ENCODE measurements at regions not wholly inside any gene's neighbourhood (a gene's known extent, or its start where the extent isn't known, plus 50 kb on each side); places are given as distances from the start of the nearest gene placed in this dataset.

DNA sequence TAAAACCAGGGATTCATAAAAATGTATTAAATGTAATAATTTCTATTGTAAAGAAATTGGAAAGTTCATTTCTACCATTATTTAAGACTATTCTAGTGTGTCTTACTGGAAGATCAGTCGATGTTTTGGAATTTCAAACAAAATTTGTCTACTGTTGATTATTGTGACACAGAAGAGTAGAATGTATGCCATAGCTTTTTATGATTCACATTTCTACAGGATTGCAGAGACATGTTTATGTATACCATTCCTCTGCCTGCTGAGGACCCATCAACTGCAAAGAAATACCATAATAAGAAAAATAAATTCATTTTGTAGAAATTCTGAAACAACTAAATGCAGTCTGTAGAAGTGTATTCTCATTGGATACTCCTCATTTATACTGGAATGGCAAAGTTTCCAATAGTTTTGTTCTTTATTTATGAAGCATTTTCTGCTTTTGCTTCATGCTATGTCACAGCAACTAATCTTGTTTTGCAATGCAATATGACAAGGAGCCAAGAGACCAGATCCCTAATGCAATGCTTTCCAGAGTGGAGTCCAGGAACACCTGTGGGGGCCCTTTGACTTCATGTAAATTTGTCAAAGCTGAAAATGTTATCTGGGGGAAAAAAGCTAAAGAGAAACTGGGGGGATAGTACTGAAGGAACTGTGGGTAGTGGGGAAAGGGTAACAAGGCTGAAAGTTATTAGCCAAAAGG lies 172.9 kb upstream of the LRIG3 start:
- no peak for DNase-seq (ENCODE audit: low read depth in 1 of 2, low spot score in 1 of 2)
- no peak for TF ChIP-seq JUND (IDR thresholded peaks at IDR 0.05; ENCODE audit: low read depth)
- in situ Hi-C loops (cut with HindIII; ENCODE audit: low pct_unique_long_range_greater_than_20kb, low sequenced_read_pairs) = no loop called here

DNA sequence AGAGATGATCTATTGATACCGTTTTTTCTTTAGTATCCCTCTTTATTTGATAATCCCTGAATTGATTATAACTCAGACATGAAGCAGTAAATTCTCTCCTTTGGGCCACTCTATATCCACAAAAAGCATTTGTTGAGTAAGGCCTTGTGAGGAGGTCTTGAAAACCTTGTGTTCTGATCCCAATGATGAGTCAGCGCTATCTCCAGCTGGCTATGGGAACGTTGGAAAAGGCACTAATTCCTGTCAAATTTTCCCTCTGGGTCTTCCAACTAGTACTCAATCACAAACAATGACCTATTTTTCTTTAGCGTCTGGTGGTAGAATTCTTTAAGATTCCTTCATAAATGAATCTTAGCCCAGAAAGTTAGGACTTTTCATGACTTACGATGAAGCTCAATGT lies 168.4 kb upstream of the LRIG3 start:
- in situ Hi-C loops (cut with HindIII; ENCODE audit: low pct_unique_long_range_greater_than_20kb, low sequenced_read_pairs) = no loop called here
- DNase-seq (ENCODE audit: low read depth in 1 of 2, low spot score in 1 of 2) = no peak
- no peak for TF ChIP-seq JUND (IDR thresholded peaks at IDR 0.05; ENCODE audit: low read depth)

DNA sequence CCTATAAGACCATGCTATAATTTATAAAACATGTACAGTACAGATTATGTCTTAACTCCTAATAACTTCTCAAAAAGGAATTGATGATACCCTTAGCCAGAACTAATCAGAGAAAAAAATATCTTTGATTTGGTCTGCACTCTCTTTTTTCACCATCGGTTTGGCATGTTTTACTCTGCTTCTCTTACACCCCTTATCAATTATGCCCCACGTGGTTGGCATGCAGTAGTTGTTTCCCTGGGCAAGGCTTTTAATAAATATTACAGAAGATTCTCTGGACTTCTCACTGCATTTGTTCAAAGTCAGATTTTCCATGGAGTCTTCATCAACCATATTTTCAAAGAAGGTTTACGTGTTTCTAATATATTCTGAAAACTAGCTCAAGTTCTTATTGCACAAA lies 167.4 kb upstream of the LRIG3 start:
- no peak for TF ChIP-seq JUND (IDR thresholded peaks at IDR 0.05; ENCODE audit: low read depth)
- in situ Hi-C loops (cut with HindIII; ENCODE audit: low pct_unique_long_range_greater_than_20kb, low sequenced_read_pairs) = no loop called here
- DNase-seq (ENCODE audit: low read depth in 1 of 2, low spot score in 1 of 2) = no peak

DNA sequence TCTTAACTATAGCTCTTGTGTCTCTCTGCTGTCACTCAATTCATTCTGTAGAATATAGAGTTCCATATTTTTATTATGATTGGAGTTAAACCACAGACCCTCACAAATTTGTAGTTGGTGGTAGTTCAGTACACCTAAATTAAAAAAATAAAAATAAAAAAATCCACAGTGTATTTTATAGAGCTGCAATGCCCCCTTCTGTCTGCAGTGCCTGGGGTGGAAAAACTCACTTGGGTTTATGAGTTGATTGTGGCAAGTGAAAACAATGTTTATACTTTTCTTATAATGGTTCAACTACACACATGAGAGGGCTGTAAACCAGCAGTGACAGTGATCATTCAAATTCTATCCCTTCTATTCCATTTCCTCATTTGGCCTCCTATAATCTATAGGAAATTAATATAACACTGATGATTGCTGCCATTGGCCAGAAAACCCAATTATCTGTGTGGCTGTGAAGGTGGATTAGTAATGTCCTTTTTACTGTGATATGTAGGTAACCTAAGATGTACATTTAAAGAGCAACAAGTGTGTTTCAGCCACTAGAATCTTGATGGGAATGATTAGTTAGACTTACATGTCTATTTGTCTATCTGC lies 166.9 kb upstream of the LRIG3 start:
- in situ Hi-C loops (cut with HindIII; ENCODE audit: low pct_unique_long_range_greater_than_20kb, low sequenced_read_pairs) = no loop called here
- no peak for TF ChIP-seq JUND (IDR thresholded peaks at IDR 0.05; ENCODE audit: low read depth)
- DNase-seq (ENCODE audit: low read depth in 1 of 2, low spot score in 1 of 2) = no peak

DNA sequence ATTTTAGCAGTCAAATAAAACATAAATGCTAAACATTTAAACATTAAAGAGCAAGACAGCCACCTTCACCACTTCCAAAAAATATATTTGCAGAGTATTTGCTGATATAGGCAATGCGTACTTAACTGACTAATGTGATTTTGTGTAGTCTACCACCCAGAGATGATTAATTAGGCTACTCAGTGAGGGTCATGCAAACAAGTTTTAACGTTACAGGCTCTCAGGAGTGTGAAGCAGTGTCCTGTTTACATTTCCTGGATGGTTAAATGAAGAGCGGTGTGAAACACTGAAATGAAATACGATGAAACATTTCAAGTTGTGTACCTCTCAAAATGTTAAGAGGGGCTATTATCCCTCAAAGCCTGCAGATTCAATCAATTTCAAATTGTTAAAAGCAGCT lies 165.8 kb upstream of the LRIG3 start:
- in situ Hi-C loops (cut with HindIII; ENCODE audit: low pct_unique_long_range_greater_than_20kb, low sequenced_read_pairs) = no loop called here
- DNase-seq (ENCODE audit: low read depth in 1 of 2, low spot score in 1 of 2) = no peak

DNA sequence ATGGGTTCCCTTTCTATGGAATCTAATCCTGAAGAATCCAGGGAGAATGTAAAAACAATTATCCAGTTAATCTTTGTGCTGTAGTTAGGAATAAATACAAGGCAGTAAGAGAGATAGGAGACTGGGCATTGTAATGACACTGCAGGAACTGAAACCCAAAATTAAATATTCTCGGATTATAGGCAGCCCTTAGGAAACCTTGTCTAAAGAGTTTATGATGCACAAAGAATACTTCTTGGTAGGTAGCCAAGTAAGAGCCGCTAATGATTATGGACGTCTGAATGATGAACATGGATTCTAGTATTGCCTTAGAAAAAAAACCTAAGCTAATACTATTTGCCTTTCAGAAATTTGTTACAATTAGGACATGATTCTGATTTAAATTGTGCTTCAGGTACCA lies 165.4 kb upstream of the LRIG3 start:
- no peak for DNase-seq (ENCODE audit: low read depth in 1 of 2, low spot score in 1 of 2)
- in situ Hi-C loops (cut with HindIII; ENCODE audit: low pct_unique_long_range_greater_than_20kb, low sequenced_read_pairs) = no loop called here
- no peak for TF ChIP-seq JUND (IDR thresholded peaks at IDR 0.05; ENCODE audit: low read depth)

More for the DNA sequence above, 165.8 kb upstream of the LRIG3 start:
- no peak for TF ChIP-seq JUND (IDR thresholded peaks at IDR 0.05; ENCODE audit: low read depth)

DNA sequence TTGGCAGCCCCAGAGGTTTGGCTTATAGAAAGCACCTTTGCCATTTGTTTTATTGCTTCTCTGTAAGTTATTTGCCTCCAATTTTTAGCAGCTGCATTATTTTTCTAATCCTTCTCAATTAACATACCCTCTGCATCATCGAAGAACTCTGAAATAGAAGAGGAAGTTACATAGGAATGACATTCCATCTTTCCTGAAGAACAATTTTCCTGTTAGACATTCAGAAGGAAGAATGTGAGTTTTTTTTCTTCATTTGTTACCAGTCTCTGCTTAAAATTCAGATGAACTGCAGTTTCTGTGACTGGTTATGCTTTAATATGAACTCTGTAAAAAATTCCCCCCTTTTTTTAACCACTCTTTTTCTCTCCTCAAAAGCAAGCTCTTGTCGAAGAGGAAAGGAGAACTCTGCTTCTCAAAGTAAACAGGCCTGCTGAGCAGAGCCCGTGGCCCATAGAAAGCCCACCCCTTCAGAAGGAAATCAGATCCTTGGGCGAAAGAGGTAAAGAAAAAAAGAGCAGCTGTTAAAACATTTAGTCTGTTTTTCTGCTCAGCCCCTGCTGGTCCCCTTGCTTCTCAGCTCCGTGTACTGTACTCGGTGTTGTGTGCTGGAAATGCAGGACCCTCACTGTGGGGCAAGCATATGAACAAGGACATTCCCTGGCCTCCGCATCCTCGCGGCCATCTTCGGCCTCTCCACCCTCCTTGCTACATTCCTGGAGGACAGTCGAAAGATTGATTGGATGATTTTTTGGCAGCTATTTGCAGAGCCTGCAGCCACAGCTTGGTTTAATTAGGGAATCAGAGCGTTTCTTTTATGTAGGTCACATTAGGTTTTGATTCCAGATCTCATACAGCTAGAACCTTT lies 164.4 kb upstream of the LRIG3 start:
- TF ChIP-seq JUND (IDR thresholded peaks at IDR 0.05; ENCODE audit: low read depth) = no peak

DNA sequence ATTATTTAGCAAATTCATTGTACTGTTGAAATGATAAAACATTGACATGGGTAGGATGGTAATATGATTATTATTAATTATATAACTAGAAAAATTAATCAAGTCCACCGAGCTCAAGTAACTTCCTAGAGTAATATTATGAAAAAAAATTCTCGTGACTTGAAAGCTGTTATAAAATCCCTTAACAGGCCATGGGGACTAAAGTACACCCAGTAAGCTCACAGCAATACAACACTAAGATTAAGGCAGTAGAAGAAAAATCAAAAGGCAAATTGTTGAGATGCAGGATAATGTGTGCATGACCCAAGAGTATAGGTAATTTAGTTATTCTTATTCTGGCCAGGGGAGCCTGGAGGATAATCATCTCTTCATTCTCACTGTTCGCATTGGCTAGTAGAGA lies 162.6 kb upstream of the LRIG3 start:
- no peak for DNase-seq (ENCODE audit: low read depth in 1 of 2, low spot score in 1 of 2)
- no peak for TF ChIP-seq JUND (IDR thresholded peaks at IDR 0.05; ENCODE audit: low read depth)
- in situ Hi-C loops (cut with HindIII; ENCODE audit: low pct_unique_long_range_greater_than_20kb, low sequenced_read_pairs) = no loop called here

More for the DNA sequence above, 164.4 kb upstream of the LRIG3 start:
- no peak for DNase-seq (ENCODE audit: low read depth in 1 of 2, low spot score in 1 of 2)
- in situ Hi-C loops (cut with HindIII; ENCODE audit: low pct_unique_long_range_greater_than_20kb, low sequenced_read_pairs) = no loop called here

DNA sequence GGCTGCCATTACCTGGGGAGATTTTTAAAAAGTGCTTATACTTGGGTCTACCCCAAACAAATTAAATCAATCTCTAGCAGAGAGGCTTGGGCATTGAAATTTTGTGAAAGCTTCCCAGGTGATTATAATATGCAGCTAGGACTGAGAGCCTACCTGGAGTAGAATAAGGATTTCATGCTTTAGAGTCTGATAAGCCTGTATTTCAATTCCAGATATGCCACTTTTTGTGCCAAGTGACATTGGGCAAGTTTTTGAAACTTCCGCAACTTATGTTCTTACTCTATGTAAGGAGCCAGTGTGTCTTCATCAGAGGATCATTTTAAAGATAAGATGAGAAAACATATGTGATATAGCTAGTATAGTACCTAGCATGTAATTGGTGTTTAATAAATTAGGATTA lies 159.8 kb upstream of the LRIG3 start:
- DNase-seq (ENCODE audit: low read depth in 1 of 2, low spot score in 1 of 2) = no peak
- in situ Hi-C loops (cut with HindIII; ENCODE audit: low pct_unique_long_range_greater_than_20kb, low sequenced_read_pairs) = no loop called here
- no peak for TF ChIP-seq JUND (IDR thresholded peaks at IDR 0.05; ENCODE audit: low read depth)

DNA sequence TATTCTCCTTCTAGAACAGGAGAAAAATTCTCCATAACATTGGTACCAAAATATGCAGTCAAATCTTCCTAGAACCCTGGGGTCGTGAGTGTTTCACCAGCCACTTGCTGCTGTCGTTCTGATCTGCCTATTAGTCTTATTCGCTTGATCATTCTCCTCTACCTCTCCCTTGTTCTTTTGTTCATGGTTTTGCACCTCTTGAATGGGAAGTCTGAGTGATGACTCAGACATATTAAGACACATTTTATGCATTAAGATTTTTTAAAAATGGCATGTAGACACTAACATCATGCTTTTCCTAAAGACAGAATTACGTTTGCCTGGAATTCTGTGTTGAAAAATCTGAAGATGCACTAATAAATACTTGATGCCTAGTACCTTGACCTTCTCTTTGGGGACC lies 159.2 kb upstream of the LRIG3 start:
- in situ Hi-C loops (cut with HindIII; ENCODE audit: low pct_unique_long_range_greater_than_20kb, low sequenced_read_pairs) = no loop called here
- TF ChIP-seq JUND (IDR thresholded peaks at IDR 0.05; ENCODE audit: low read depth) = no peak
- DNase-seq (ENCODE audit: low read depth in 1 of 2, low spot score in 1 of 2) = no peak

DNA sequence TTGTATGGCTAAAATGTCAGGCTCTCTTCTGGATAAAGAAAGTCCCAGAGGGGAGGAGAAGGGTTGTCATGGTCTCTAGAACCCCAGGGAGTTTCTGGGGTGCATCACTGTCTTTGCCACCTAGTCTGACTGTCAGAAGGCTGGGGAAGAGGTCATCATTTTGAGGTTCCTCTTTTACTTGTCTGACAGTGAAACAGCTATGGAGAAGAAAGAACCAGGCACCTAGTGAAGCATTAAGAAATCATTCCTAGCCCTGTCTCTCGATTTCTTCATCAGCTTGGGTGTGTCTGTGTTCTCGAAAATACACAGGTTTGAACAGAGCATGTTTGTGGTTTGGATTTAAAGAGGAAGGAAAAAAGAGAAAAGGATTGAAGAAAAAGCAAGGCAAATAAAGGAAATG lies 158.7 kb upstream of the LRIG3 start:
- DNase-seq (ENCODE audit: low read depth in 1 of 2, low spot score in 1 of 2) = no peak
- in situ Hi-C loops (cut with HindIII; ENCODE audit: low pct_unique_long_range_greater_than_20kb, low sequenced_read_pairs) = no loop called here
- TF ChIP-seq JUND (IDR thresholded peaks at IDR 0.05; ENCODE audit: low read depth) = no peak

DNA sequence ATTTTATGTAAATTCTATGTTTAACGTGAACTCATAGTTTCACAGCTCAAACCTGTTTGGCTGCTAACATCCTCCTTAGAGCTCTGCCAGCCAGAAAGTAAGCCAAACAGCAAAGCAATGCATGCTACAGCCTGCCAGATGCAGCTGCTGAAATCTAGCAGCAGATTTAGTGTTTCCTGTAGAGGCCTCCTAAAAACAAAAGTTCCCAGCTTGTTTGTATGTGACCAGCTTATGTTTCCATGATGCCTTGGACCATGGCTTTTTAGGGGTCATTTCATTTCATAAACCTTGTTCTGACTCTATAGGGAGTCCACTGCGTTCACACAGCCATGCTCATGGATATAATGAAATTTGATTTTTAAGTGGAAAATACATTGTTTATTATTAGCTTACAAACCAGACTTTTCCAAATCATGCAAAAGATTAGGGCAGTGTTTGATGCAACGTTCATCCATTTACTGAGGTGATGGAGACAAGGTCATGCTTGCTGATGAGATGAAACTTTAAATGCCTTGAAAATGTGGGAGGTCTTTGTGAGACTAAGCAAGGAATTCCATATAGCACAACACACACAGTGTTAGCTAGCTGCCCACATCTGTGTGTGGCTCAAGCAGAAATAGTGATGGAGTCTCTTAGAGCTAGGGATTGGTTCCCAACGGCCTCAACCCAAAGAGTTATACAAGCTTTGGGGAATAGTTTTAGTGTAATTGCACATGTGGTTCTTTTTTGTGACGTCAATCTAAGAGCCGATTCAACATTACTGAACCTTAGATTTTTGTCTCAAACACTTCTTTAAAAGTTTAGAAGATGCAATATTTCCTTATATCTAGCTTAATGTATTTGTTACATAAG lies 157.5 kb upstream of the LRIG3 start:
- in situ Hi-C loops (cut with HindIII; ENCODE audit: low pct_unique_long_range_greater_than_20kb, low sequenced_read_pairs) = no loop called here
- no peak for TF ChIP-seq JUND (IDR thresholded peaks at IDR 0.05; ENCODE audit: low read depth)
- DNase-seq (ENCODE audit: low read depth in 1 of 2, low spot score in 1 of 2) = peak in 1 of 2 experiments; percentile 80
